OCI-LY1 (cell line): ENCODE measurements at regions not wholly inside any gene's neighbourhood (a gene's known extent, or its start where the extent isn't known, plus 50 kb on each side); places are given as distances from the start of the nearest gene placed in this dataset.

ENCODE experiments used
- H2AFZ ChIP-seq: fragments of 200-600 bp; sonication (generic), shearing (Covaris generic); 2 replicates; pipeline ENCODE4 v1.6.0; 2014; ENCODE audit warnings: antibody characterized with exemption, mild to moderate bottlenecking, low read length
- H3F3A ChIP-seq: fragments of 200-600 bp; sonication (generic), shearing (Covaris generic); 2 replicates; pipeline ENCODE4 v1.6.0; 2014; ENCODE audit warnings: mild to moderate bottlenecking, antibody characterized with exemption, low read length, moderate library complexity; ENCODE audit not compliant: insufficient read depth
- H3K27ac ChIP-seq: fragments of 200-600 bp; sonication (generic); 2 replicates; pipeline ENCODE4 v1.5.1; 2014; ENCODE audit warnings: low read length, mixed run types, mild to moderate bottlenecking, low read depth; ENCODE audit not compliant: poor library complexity, severe bottlenecking
- H3K27me3 ChIP-seq: fragments of 200-600 bp; sonication (generic); 2 replicates; pipeline ENCODE4 v1.6.0; 2014; ENCODE audit warnings: antibody characterized with exemption, mild to moderate bottlenecking, low read length, moderate library complexity; ENCODE audit not compliant: insufficient read depth
- H3K36me3 ChIP-seq: fragments of 200-600 bp; sonication (generic); 2 replicates; pipeline ENCODE4 v1.6.1; 2014; ENCODE audit warnings: mild to moderate bottlenecking, antibody characterized with exemption, low read length, moderate library complexity, mixed read lengths; ENCODE audit not compliant: insufficient read depth
- H3K4me1 ChIP-seq: fragments of 200-600 bp; sonication (generic); 2 replicates; pipeline ENCODE4 v1.5.1; 2014; ENCODE audit warnings: mild to moderate bottlenecking, low read length, moderate library complexity; ENCODE audit not compliant: insufficient read depth, severe bottlenecking
- H3K4me2 ChIP-seq: fragments of 200-600 bp; sonication (generic), shearing (Covaris generic); 2 replicates; pipeline ENCODE4 v1.6.1; 2014; ENCODE audit warnings: low read length
- H3K4me3 ChIP-seq: fragments of 200-600 bp; sonication (generic); 2 replicates; pipeline ENCODE4 v1.5.1; 2014; ENCODE audit warnings: low read length, low read depth, mild to moderate bottlenecking, mixed read lengths; ENCODE audit not compliant: poor library complexity, severe bottlenecking
- H3K79me2 ChIP-seq: fragments of 200-600 bp; shearing (Covaris generic); 2 replicates; pipeline ENCODE4 v1.6.1; 2016; ENCODE audit warnings: mixed run types, low read length, mixed read lengths; ENCODE audit not compliant: insufficient read depth
- H3K9ac ChIP-seq: fragments of 200-600 bp; sonication (generic), shearing (Covaris generic); 2 replicates; pipeline ENCODE4 v1.6.1; 2014; ENCODE audit warnings: mild to moderate bottlenecking, low read length, mixed read lengths
- H3K9me2 ChIP-seq: fragments of 200-600 bp; sonication (generic), shearing (Covaris generic); 2 replicates; pipeline ENCODE4 v1.6.1; 2014; ENCODE audit warnings: low read depth, mild to moderate bottlenecking, low read length, mixed read lengths
- H3K9me3 ChIP-seq: fragments of 200-600 bp; shearing (Covaris generic); 2 replicates; pipeline ENCODE4 v1.6.1; 2014; ENCODE audit warnings: low read length, mixed read lengths
- H4K20me1 ChIP-seq: fragments of 200-600 bp; sonication (generic), shearing (Covaris generic); 2 replicates; pipeline ENCODE4 v1.6.0; 2016; ENCODE audit warnings: mild to moderate bottlenecking, low read length; ENCODE audit not compliant: insufficient read depth
- EZH2 ChIP-seq: fragments of 200-600 bp; sonication (generic), shearing (Covaris generic); IDR thresholded peaks from 2 replicates; pipeline ENCODE4 v1.8.0; 2017; ENCODE audit warnings: borderline replicate concordance, mixed run types, mild to moderate bottlenecking, antibody characterized with exemption, low read length, moderate library complexity, mixed read lengths
- TF ChIP-seq, protein P1 (sequence below): fragments of 200-600 bp; sonication (generic), shearing (Covaris generic); IDR thresholded peaks from 2 replicates; pipeline ENCODE4 v1.5.1; 2017; ENCODE audit warnings: mild to moderate bottlenecking, antibody characterized with exemption, low read length, moderate library complexity, mixed read lengths

DNA sequence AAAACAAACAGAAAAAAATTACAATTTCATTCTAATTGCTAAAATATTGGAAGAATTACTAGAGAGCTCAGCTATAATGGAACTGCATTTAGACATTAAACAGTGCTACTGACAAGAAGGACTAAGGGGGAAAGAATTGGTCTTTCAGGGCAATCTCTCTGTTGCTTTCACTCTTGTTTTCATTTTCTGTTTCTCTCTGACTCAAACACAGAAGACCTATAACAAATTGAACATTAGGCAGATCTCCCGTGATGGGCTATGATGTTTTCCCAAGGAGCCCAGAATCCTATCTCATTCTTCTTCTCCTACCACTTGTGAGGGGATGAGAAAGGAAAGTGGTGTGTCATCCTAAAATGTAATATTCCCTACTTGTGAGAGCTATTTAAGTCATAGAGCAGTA is 358.0 kb upstream of the TGFBR2 start:
- no peaks in the 10 kb centered on the region for H3K79me2 ChIP-seq
- no peak overlapping the region for H3K4me3 ChIP-seq
- no peak overlapping the region for H2AFZ ChIP-seq
- H3K9me3 ChIP-seq, result no peaks in the 10 kb centered on the region
- H3K27me3 ChIP-seq, result no peaks in the 10 kb centered on the region
- no peak for TF ChIP-seq EZH2
- TF ChIP-seq, protein P1, sequence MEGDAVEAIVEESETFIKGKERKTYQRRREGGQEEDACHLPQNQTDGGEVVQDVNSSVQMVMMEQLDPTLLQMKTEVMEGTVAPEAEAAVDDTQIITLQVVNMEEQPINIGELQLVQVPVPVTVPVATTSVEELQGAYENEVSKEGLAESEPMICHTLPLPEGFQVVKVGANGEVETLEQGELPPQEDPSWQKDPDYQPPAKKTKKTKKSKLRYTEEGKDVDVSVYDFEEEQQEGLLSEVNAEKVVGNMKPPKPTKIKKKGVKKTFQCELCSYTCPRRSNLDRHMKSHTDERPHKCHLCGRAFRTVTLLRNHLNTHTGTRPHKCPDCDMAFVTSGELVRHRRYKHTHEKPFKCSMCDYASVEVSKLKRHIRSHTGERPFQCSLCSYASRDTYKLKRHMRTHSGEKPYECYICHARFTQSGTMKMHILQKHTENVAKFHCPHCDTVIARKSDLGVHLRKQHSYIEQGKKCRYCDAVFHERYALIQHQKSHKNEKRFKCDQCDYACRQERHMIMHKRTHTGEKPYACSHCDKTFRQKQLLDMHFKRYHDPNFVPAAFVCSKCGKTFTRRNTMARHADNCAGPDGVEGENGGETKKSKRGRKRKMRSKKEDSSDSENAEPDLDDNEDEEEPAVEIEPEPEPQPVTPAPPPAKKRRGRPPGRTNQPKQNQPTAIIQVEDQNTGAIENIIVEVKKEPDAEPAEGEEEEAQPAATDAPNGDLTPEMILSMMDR, result no peak
- no peak overlapping the region for H3K27ac ChIP-seq
- H3K4me2 ChIP-seq, result no peak overlapping the region
- no peaks in the 10 kb centered on the region for H3K36me3 ChIP-seq
- H3K4me1 ChIP-seq, result no peaks in the 10 kb centered on the region
- no peaks in the 10 kb centered on the region for H3F3A ChIP-seq
- no peak overlapping the region for H3K9ac ChIP-seq
- H3K9me2 ChIP-seq, result no peaks in the 10 kb centered on the region
- H4K20me1 ChIP-seq, result no peaks in the 10 kb centered on the region

DNA sequence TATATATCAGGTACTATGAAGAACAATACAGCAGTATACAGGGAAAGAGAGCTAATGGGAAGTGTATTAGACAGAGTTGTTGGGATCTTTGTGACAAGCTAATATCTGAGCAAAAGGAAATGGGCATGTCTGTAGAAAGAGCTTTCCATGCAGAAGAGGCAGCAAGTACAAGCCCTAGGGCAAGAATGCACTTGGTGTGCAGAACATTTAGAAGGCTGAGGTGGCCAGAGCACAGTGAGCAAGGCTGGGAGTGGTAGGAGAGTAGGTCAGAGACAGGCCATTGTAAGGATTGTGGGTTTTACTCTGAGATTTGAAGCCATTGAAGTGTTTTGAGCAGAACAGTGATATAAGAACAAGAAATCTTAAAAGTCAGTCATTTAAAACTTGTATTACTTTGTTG is 353.9 kb upstream of the TGFBR2 start:
- Histone ChIP-seq H3K27me3 (no peaks in the 10 kb centered on the region), H3K36me3 (no peaks in the 10 kb centered on the region), H3K4me2 (no peak overlapping the region), H3K9me2 (no peaks in the 10 kb centered on the region), H3K9me3 (no peaks in the 10 kb centered on the region), H3F3A (no peaks in the 10 kb centered on the region), H3K79me2 (no peaks in the 10 kb centered on the region), H4K20me1 (no peaks in the 10 kb centered on the region), H3K4me3 (no peak overlapping the region), H3K4me1 (no peaks in the 10 kb centered on the region), H2AFZ (no peak overlapping the region), H3K9ac (no peak overlapping the region), H3K27ac (no peak overlapping the region)
- TF ChIP-seq, protein P1, result no peak
- TF ChIP-seq EZH2, result no peak

DNA sequence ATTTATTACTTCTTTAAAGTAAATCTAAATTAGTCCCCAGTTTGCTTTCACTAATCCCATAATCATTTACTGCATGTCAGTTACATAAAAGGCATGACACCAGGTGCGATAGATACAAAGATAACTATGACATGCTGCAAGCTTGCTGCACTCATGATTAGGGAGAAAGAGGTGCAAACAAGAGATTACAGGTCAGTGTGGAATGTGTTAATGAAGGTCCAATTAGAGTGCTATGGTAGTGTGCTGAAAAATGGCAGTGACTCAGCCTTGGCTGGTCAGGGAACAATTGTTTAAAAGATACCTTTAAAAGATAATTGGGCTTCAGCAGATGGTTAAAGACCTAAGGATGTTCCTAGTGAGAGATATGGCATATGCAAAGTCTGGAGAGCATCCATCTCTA is 352.6 kb upstream of the TGFBR2 start:
- Histone ChIP-seq H3K4me1 (no peaks in the 10 kb centered on the region), H3K9ac (no peak overlapping the region), H3K9me3 (no peaks in the 10 kb centered on the region), H3F3A (no peaks in the 10 kb centered on the region), H3K9me2 (no peaks in the 10 kb centered on the region), H3K36me3 (no peaks in the 10 kb centered on the region), H3K4me2 (no peak overlapping the region), H3K27ac (no peak overlapping the region), H4K20me1 (no peaks in the 10 kb centered on the region), H3K79me2 (no peaks in the 10 kb centered on the region), H3K27me3 (no peaks in the 10 kb centered on the region), H2AFZ (no peak overlapping the region), H3K4me3 (no peak overlapping the region)
- TF ChIP-seq, protein P1, result no peak
- no peak for TF ChIP-seq EZH2
